BE2C (cell line): ENCODE measurements at regions not wholly inside any gene's neighbourhood (a gene's known extent, or its start where the extent isn't known, plus 50 kb on each side); places are given as distances from the start of the nearest gene placed in this dataset.

Source experiments
- DNase-seq: peaks from one replicate; pipeline ENCODE4 v3.0.0-alpha.2; 2020
- H3K27me3 ChIP-seq: fragments of 250-450 bp; sonication (Bioruptor Pico); 2 replicates; pipeline ENCODE4 v1.5.1; 2020; ENCODE audit warnings: mild to moderate bottlenecking
- H3K36me3 ChIP-seq: fragments of 250-450 bp; sonication (Bioruptor Pico); 2 replicates; pipeline ENCODE4 v1.5.1; 2020; ENCODE audit warnings: mild to moderate bottlenecking
- H3K4me1 ChIP-seq: fragments of 250-450 bp; sonication (Bioruptor Pico); 2 replicates; pipeline ENCODE4 v1.5.1; 2020
- H3K4me3 ChIP-seq: 2 replicates; pipeline ENCODE4 v1.5.1; 2011; ENCODE audit warnings: low read depth, low read length
- H3K9me3 ChIP-seq: fragments of 250-450 bp; sonication (Bioruptor Pico); 2 replicates; pipeline ENCODE4 v1.5.1; 2020
- TF ChIP-seq, protein P1 (sequence below): IDR thresholded peaks from 2 replicates; pipeline ENCODE4 v1.5.1; 2012; ENCODE audit warnings: mild to moderate bottlenecking, low read depth, low read length

DNA sequence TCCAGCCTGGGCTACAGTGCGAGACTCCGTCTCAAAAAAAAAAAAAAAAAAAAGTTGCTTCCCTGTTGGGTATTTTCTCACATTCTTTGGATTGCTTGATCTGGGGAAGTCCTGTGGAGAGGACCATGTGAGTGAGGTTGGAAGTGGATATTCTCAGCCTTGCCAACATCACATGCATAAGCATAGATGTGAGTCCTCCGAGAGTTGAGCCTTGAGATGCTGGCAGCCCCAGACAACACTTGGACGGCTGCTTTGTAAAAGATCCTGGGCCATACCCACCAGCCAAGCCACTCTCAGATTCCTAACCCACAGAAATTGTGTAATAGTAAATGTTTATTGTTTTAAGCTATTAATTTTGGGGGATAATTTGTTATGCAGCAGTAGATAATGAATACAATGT is 1570.0 kb upstream of the GOT2 start:
- Histone ChIP-seq H3K27me3 (no peaks in the 10 kb centered on the region), H3K4me3 (no peak overlapping the region), H3K9me3 (peaks cover 3% of the 10 kb centered on the region; the same call in 1 of the 2 replicates), H3K36me3 (no peaks in the 10 kb centered on the region), H3K4me1 (no peaks in the 10 kb centered on the region)
- TF ChIP-seq, protein P1, sequence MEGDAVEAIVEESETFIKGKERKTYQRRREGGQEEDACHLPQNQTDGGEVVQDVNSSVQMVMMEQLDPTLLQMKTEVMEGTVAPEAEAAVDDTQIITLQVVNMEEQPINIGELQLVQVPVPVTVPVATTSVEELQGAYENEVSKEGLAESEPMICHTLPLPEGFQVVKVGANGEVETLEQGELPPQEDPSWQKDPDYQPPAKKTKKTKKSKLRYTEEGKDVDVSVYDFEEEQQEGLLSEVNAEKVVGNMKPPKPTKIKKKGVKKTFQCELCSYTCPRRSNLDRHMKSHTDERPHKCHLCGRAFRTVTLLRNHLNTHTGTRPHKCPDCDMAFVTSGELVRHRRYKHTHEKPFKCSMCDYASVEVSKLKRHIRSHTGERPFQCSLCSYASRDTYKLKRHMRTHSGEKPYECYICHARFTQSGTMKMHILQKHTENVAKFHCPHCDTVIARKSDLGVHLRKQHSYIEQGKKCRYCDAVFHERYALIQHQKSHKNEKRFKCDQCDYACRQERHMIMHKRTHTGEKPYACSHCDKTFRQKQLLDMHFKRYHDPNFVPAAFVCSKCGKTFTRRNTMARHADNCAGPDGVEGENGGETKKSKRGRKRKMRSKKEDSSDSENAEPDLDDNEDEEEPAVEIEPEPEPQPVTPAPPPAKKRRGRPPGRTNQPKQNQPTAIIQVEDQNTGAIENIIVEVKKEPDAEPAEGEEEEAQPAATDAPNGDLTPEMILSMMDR, result no peak
- no peak for DNase-seq

- no peaks in the 10 kb centered on the region for H3K36me3 ChIP-seq
- H3K27me3 ChIP-seq, result no peaks in the 10 kb centered on the region
- H3K4me3 ChIP-seq, result no peak overlapping the region
- H3K4me1 ChIP-seq, result no peaks in the 10 kb centered on the region
- TF ChIP-seq, protein P1, result no peak
- peaks cover 3% of the 10 kb centered on the region; the same call in 1 of the 2 replicates for H3K9me3 ChIP-seq
- no peak for DNase-seq
Observed at GRCh38 chr16:60302676-60303075, 1568.6 kb upstream of the GOT2 start.

DNA sequence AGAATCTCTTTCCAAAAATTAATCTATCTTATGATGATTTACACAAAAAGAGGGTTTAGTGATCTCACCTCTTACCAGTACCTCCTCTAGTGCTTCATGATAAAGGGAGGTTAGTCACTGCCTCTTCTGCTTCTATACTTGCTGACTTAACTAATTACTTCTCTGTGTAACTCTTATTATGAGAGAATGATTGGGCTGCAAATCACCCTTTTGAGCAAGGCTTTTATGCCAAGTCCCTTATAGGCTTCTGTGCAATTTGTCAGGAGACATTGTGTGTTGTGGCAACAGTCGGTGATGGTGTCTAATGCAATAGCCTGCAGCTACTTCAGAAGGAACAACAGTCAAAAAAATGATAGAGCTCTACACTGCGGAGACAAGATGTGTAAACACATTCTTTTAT is 1568.1 kb upstream of the GOT2 start:
- H3K4me3 ChIP-seq, result no peak overlapping the region
- H3K9me3 ChIP-seq, result peaks cover 3% of the 10 kb centered on the region; the same call in 1 of the 2 replicates
- no peaks in the 10 kb centered on the region for H3K27me3 ChIP-seq
- no peak for DNase-seq
- TF ChIP-seq, protein P1, result no peak
- H3K4me1 ChIP-seq, result no peaks in the 10 kb centered on the region
- H3K36me3 ChIP-seq, result no peaks in the 10 kb centered on the region

DNA sequence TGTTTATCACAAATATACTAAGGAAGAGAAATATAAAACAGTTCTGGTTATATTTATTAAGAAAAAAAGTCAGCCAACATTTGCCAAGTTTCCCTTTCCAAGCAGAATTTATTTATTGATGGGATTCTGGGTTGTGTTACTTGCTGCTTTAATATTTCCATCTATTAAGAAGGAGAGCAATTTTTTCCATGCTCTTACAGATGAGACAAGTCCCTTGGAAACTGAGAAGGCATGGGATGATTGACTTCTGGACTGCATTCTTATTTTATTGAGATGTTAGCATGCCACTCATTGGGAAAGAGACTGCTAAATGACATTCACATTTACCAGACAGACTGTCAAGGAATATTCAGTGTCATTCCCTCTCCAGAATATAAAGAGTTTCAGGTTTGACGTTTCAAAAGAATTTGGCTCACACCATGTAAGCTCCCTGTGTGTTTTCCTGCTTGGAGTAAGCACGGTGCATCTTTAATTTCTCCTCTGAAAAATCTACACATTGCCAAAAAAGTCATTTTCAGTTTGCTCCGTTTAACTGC is 1565.2 kb upstream of the GOT2 start:
- TF ChIP-seq, protein P1, result no peak
- H3K9me3 ChIP-seq, result peaks cover 3% of the 10 kb centered on the region
- H3K36me3 ChIP-seq, result no peaks in the 10 kb centered on the region
- no peaks in the 10 kb centered on the region for H3K4me1 ChIP-seq
- no peaks in the 10 kb centered on the region for H3K27me3 ChIP-seq
- H3K4me3 ChIP-seq, result no peak overlapping the region
- no peak for DNase-seq

DNA sequence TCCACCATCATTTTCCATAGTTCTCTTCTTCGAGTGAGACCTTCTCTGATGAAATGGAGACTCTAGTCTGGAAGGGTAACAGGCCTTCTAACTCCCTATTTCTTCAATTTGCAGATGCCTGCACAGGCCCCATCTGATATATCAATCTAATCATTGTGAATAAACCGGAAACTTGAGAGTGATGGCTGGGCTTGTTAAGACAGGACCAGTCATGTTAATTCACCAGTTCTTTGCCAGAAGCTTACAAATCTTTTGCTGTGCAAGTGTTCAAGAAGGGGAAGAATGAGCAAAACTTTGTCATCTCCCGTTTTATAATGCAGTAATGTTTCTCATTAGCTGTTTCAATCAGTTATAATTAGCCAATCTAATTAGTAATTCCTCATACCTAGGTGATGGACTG is 1561.3 kb upstream of the GOT2 start:
- Histone ChIP-seq H3K4me1 (no peaks in the 10 kb centered on the region), H3K4me3 (no peak overlapping the region), H3K36me3 (no peaks in the 10 kb centered on the region), H3K27me3 (no peaks in the 10 kb centered on the region), H3K9me3 (no peaks in the 10 kb centered on the region; the same call in 1 of the 2 replicates)
- TF ChIP-seq, protein P1, result no peak
- no peak for DNase-seq

DNA sequence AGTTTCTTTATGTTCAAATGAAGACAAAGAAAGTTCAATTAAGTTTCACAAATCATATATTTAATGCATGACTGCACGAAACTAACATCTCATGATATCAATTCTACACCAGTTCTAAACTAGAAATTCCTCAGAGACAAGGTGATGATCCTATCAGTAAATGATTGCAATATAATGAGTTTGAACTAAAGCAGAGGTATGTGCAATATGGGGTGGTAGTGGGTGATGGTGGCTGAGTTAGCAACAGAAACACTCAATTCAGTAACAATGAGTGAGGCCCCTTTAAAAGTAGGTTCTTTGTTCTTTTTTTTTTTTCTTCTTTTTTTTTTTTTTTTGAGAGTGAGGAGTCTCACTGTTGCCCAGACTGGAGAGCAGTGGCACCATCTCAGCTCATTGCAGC is 1551.7 kb upstream of the GOT2 start:
- TF ChIP-seq, protein P1, result no peak
- Histone ChIP-seq H3K4me1 (no peaks in the 10 kb centered on the region), H3K9me3 (no peaks in the 10 kb centered on the region; the same call in 1 of the 2 replicates), H3K36me3 (no peaks in the 10 kb centered on the region), H3K27me3 (no peaks in the 10 kb centered on the region), H3K4me3 (no peak overlapping the region)
- no peak for DNase-seq
